SK-N-SH treated with all-trans-retinoic acid at 6 μM for 48 hours (cell line): ENCODE measurements at regions not wholly inside any gene's neighbourhood (a gene's known extent, or its start where the extent isn't known, plus 50 kb on each side); places are given as distances from the start of the nearest gene placed in this dataset.

ENCODE experiments used
- ATAC-seq: fragments of 200-7000 bp; cut with Tn5 transposase; 3 replicates; pipeline ENCODE4 v1.9.1; 2020; ENCODE audit warnings: mild to moderate bottlenecking, moderate library complexity
- BACH2 ChIP-seq: fragments of 250-450 bp; sonication (Bioruptor Pico); IDR thresholded peaks from 2 replicates; pipeline ENCODE4 v1.9.0; 2021; ENCODE audit warnings: mild to moderate bottlenecking, borderline replicate concordance
- ESRRG ChIP-seq: fragments of 250-450 bp; sonication (Bioruptor Pico); IDR thresholded peaks from 2 replicates; pipeline ENCODE4 v1.6.1; 2021; ENCODE audit warnings: mild to moderate bottlenecking
- GLIS3 ChIP-seq: fragments of 250-450 bp; sonication (Bioruptor Pico); IDR thresholded peaks from 2 replicates; pipeline ENCODE4 v1.5.0; 2020; ENCODE audit warnings: mild to moderate bottlenecking, moderate library complexity
- ISL1 ChIP-seq: fragments of 250-450 bp; sonication (Bioruptor Pico); IDR thresholded peaks from 2 replicates; pipeline ENCODE4 v2.1.2; 2022; ENCODE audit warnings: mild to moderate bottlenecking, moderate library complexity
- OSR1 ChIP-seq: fragments of 250-450 bp; sonication (Bioruptor Pico); IDR thresholded peaks from 2 replicates; pipeline ENCODE4 v1.8.0; 2022; ENCODE audit warnings: moderate library complexity, mild to moderate bottlenecking, inconsistent platforms
- PPARA ChIP-seq: fragments of 250-450 bp; sonication (Bioruptor Pico); IDR thresholded peaks from 2 replicates; pipeline ENCODE4 v1.5.0; 2020; ENCODE audit warnings: mild to moderate bottlenecking, borderline replicate concordance
- RARB ChIP-seq: fragments of 250-450 bp; sonication (Bioruptor Pico); IDR thresholded peaks from 2 replicates; pipeline ENCODE4 v1.8.0; 2021; ENCODE audit warnings: mild to moderate bottlenecking, moderate library complexity
- TCF4 ChIP-seq: fragments of 250-450 bp; sonication (Bioruptor Pico); IDR thresholded peaks from 2 replicates; pipeline ENCODE4 v1.8.0; 2021; ENCODE audit warnings: mild to moderate bottlenecking, moderate library complexity, borderline replicate concordance
- TOX ChIP-seq: fragments of 250-450 bp; sonication (Bioruptor Pico); IDR thresholded peaks from 2 replicates; pipeline ENCODE4 v1.8.0; 2021; ENCODE audit warnings: mild to moderate bottlenecking, moderate library complexity, borderline replicate concordance
- ZC3H10 ChIP-seq: fragments of 250-450 bp; sonication (Bioruptor Pico); IDR thresholded peaks from 2 replicates; pipeline ENCODE4 v1.5.1; 2021; ENCODE audit warnings: mild to moderate bottlenecking, moderate library complexity
- ZFP3 ChIP-seq: fragments of 250-450 bp; sonication (Bioruptor Pico); IDR thresholded peaks from 2 replicates; pipeline ENCODE4 v1.5.0; 2020; ENCODE audit warnings: mild to moderate bottlenecking, moderate library complexity
- ZFP30 ChIP-seq: fragments of 450-650 bp; formaldehyde crosslinking; IDR thresholded peaks from 2 replicates; pipeline ENCODE4 v1.5.0; 2022; ENCODE audit warnings: mild to moderate bottlenecking, moderate library complexity
- ZNF565 ChIP-seq: fragments of 450-650 bp; formaldehyde crosslinking; conservative IDR thresholded peaks from 2 replicates; pipeline ENCODE4 v1.5.0; 2020; ENCODE audit warnings: low read depth, mild to moderate bottlenecking, moderate library complexity
- ZNF70 ChIP-seq: fragments of 450-650 bp; formaldehyde crosslinking; IDR thresholded peaks from 2 replicates; pipeline ENCODE4 v1.5.0; 2020; ENCODE audit warnings: mild to moderate bottlenecking, moderate library complexity
- ZNF8 ChIP-seq: fragments of 450-650 bp; formaldehyde crosslinking; IDR thresholded peaks from 2 replicates; pipeline ENCODE4 v1.5.0; 2020; ENCODE audit warnings: mild to moderate bottlenecking, moderate library complexity
- TF ChIP-seq, protein P1 (sequence below): fragments of 250-450 bp; sonication (Bioruptor Pico); IDR thresholded peaks from 2 replicates; pipeline ENCODE4 v1.5.0; 2020; ENCODE audit warnings: mild to moderate bottlenecking, moderate library complexity
- TF ChIP-seq, protein P2 (sequence below): fragments of 250-450 bp; sonication (Bioruptor Pico); IDR thresholded peaks from 2 replicates; pipeline ENCODE4 v1.8.0; 2020; ENCODE audit warnings: mild to moderate bottlenecking, moderate library complexity, borderline replicate concordance
- TF ChIP-seq, protein P3 (sequence below): fragments of 250-450 bp; sonication (Bioruptor Pico); IDR thresholded peaks from 2 replicates; pipeline ENCODE4 v1.5.1; 2021; ENCODE audit warnings: mild to moderate bottlenecking, moderate library complexity

DNA sequence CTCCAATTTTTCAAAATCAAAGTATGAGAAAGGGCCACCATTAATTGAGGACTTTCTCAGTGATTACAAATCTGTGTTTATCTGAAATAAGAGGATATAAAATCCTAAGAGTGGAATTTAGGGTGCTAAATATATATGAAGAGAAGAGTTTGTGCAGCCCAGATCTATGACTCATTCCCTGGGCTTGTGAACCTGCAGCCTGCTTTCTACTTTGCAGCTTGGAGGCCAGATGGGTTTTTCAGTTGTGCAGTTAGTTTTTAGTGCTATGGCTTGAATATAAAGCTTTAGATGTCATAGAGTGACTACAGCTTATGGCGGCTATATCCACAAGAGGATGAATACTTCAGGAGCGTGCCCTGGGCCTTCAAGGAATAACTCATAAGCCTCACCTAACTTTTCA is 1391.1 kb downstream of the FSTL5 start:
- TF ChIP-seq, protein P1, sequence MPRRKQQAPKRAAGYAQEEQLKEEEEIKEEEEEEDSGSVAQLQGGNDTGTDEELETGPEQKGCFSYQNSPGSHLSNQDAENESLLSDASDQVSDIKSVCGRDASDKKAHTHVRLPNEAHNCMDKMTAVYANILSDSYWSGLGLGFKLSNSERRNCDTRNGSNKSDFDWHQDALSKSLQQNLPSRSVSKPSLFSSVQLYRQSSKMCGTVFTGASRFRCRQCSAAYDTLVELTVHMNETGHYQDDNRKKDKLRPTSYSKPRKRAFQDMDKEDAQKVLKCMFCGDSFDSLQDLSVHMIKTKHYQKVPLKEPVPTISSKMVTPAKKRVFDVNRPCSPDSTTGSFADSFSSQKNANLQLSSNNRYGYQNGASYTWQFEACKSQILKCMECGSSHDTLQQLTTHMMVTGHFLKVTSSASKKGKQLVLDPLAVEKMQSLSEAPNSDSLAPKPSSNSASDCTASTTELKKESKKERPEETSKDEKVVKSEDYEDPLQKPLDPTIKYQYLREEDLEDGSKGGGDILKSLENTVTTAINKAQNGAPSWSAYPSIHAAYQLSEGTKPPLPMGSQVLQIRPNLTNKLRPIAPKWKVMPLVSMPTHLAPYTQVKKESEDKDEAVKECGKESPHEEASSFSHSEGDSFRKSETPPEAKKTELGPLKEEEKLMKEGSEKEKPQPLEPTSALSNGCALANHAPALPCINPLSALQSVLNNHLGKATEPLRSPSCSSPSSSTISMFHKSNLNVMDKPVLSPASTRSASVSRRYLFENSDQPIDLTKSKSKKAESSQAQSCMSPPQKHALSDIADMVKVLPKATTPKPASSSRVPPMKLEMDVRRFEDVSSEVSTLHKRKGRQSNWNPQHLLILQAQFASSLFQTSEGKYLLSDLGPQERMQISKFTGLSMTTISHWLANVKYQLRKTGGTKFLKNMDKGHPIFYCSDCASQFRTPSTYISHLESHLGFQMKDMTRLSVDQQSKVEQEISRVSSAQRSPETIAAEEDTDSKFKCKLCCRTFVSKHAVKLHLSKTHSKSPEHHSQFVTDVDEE (CRISPR knock-in tag), result no peak
- TF ChIP-seq ISL1 (CRISPR knock-in tag), result no peak
- no peak for TF ChIP-seq ZNF70 (CRISPR knock-in tag)
- TF ChIP-seq OSR1 (CRISPR knock-in tag), result no peak
- TF ChIP-seq, protein P2, sequence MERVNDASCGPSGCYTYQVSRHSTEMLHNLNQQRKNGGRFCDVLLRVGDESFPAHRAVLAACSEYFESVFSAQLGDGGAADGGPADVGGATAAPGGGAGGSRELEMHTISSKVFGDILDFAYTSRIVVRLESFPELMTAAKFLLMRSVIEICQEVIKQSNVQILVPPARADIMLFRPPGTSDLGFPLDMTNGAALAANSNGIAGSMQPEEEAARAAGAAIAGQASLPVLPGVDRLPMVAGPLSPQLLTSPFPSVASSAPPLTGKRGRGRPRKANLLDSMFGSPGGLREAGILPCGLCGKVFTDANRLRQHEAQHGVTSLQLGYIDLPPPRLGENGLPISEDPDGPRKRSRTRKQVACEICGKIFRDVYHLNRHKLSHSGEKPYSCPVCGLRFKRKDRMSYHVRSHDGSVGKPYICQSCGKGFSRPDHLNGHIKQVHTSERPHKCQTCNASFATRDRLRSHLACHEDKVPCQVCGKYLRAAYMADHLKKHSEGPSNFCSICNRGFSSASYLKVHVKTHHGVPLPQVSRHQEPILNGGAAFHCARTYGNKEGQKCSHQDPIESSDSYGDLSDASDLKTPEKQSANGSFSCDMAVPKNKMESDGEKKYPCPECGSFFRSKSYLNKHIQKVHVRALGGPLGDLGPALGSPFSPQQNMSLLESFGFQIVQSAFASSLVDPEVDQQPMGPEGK (CRISPR knock-in tag), result no peak
- TF ChIP-seq ZFP3, result no peak
- no peak for TF ChIP-seq ZC3H10
- TF ChIP-seq, all 23 proteins: peak for 0
- ATAC-seq, result no peak

DNA sequence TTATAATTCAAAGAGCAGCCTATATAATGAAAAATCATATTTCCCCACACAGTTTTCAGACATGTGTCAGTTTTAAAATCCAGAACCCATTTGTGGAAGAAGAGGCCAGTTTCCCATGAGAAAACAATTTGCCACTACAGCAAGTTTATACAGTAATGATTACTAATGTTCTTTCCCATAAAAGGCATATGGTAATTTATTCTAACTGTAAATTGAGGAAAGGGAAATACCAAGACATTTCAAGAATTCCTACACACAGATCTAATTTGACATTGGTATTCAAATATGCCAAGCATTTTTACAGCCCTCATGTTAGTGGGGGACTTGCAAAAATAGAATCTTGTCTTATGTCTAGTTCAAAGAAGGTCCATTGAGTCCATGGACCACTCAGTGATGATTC is 1368.6 kb downstream of the FSTL5 start:
- TF ChIP-seq OSR1 (CRISPR knock-in tag) (no peak), ESRRG (no peak), ZC3H10 (no peak), TCF4 (no peak), ISL1 (CRISPR knock-in tag) (no peak), RARB (CRISPR knock-in tag) (no peak), TOX (CRISPR knock-in tag) (no peak), ZNF8 (CRISPR knock-in tag) (no peak), ZNF565 (CRISPR knock-in tag) (no peak)
- TF ChIP-seq, protein P2 (CRISPR knock-in tag), result no peak
- TF ChIP-seq, all 23 proteins: peak for 0
- ATAC-seq, result no peak

DNA sequence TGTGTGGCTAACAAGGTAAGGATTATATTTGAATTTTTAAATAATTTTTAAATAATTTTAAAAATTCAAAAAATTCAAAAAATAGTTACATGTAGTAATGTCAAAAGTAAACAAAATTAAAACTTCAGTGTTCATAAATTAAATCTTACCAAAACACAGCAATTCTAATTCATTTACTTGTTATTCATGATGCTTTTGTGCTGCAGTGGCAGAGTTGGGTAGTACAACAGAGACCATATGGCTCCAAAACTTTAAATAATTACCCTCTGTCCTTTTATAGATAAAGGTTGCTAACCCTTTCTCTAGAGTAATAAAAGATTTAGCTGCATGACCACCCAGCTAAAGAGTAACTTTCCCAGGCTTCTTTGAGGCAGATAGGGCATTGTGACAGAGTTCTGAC is 1355.6 kb downstream of the FSTL5 start:
- TF ChIP-seq BACH2 (CRISPR knock-in tag), result no peak
- TF ChIP-seq, protein P2 (CRISPR knock-in tag), result no peak
- no peak for TF ChIP-seq OSR1 (CRISPR knock-in tag)
- no peak for TF ChIP-seq GLIS3 (CRISPR knock-in tag)
- TF ChIP-seq, protein P3, sequence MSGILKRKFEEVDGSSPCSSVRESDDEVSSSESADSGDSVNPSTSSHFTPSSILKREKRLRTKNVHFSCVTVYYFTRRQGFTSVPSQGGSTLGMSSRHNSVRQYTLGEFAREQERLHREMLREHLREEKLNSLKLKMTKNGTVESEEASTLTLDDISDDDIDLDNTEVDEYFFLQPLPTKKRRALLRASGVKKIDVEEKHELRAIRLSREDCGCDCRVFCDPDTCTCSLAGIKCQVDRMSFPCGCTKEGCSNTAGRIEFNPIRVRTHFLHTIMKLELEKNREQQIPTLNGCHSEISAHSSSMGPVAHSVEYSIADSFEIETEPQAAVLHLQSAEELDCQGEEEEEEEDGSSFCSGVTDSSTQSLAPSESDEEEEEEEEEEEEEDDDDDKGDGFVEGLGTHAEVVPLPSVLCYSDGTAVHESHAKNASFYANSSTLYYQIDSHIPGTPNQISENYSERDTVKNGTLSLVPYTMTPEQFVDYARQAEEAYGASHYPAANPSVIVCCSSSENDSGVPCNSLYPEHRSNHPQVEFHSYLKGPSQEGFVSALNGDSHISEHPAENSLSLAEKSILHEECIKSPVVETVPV, result no peak
- TF ChIP-seq PPARA (CRISPR knock-in tag), result no peak
- no peak for TF ChIP-seq TOX (CRISPR knock-in tag)
- TF ChIP-seq ZNF565 (CRISPR knock-in tag), result no peak

DNA sequence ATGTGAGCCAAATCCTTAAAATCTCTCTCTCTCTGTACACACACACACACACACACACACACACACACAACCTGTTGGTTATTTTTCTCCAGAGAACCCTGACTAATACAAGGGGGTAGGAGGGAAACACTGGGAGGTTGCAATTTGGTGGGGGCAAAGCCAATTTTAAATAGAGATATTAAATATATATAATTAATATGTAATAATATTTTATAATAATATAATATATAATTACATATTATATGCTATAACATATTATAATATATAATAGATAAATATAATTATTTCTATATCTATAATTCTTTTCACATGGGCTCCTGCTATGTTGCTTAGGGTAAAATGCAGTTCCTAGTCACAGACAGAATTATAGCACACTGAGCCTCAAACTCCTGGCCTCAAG is 1354.2 kb downstream of the FSTL5 start:
- ATAC-seq, result no peak

More for the DNA sequence above, 1355.6 kb downstream of the FSTL5 start:
- ATAC-seq, result no peak

More for the DNA sequence above, 1354.2 kb downstream of the FSTL5 start:
- TF ChIP-seq, protein P2 (CRISPR knock-in tag), result no peak
- TF ChIP-seq ZFP30 (CRISPR knock-in tag), result no peak
- TF ChIP-seq, all 23 proteins: peak for 0
